ENCODE measurements at regions not wholly inside any gene's neighbourhood (a gene's known extent, or its start where the extent isn't known, plus 50 kb on each side); places are given as distances from the start of the nearest gene placed in this dataset.
"Not testable (repeated sequence)": the region's sequence is repeated elsewhere in the genome, so short reads cannot be mapped to it uniquely, and the experiment has no call there.

DNA sequence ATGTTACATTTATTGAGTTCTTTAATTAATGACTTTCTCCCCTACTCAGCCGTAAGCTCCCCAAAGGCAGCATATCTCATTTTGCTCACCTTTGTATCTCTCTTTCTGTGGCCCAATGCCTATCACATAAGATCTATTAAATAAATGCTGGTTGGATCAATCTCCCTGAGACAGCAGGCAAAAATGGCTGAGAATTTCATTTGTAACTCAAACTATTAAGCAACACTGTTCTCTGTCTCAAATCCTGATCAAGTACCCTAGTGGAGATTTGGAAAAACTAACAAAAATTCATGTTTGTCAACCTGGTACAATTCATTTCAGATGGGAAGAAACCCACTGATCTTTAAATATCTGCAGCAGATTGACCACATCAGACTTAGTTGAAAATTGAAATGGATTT, 127.4 kb downstream of the ZFAND4 start:
- Mint-ChIP-seq H3K27ac (no peak overlapping the region), H3K27me3 (no peaks in the 10 kb centered on the region), H3K4me3 (no peak overlapping the region), H3K4me1 (peaks cover 8 to 30% (median 19%) of the 10 kb centered on the region in 3 donors), H3K9me3 (peaks cover 0 to under 1% (median 0%) of the 10 kb centered on the region in 7 donors), H3K36me3 (peaks cover 10 to 14% of the 10 kb centered on the region in 2 donors)
- no peak for DNase-seq
- no peak for ATAC-seq (ENCODE audit: low read depth in 2 of 2)

- DNase-seq: no peak
- no peak for ATAC-seq (ENCODE audit: low read depth in 2 of 2)
- peaks cover 6% of the 10 kb centered on the region in 2 donors for H3K36me3 Mint-ChIP-seq
- H3K4me1 Mint-ChIP-seq: peaks cover 17 to 35% (median 23%) of the 10 kb centered on the region in 3 donors
- H3K27ac Mint-ChIP-seq: no peak overlapping the region
- H3K27me3 Mint-ChIP-seq: no peaks in the 10 kb centered on the region
- H3K4me3 Mint-ChIP-seq: no peak overlapping the region
- peaks cover 0 to 3% (median 0%) of the 10 kb centered on the region in 7 donors for H3K9me3 Mint-ChIP-seq
Measured at GRCh38 chr10:45544191-45544590, 128.4 kb downstream of the ZFAND4 start.

- not testable (repeated sequence) for H3K4me3 Mint-ChIP-seq; H3K9me3 Mint-ChIP-seq; ATAC-seq (ENCODE audit: low read depth in 2 of 2); H3K27ac Mint-ChIP-seq; DNase-seq; H3K27me3 Mint-ChIP-seq; H3K36me3 Mint-ChIP-seq
- H3K4me1 Mint-ChIP-seq: peaks cover 23 to 39% (median 32%) of the 10 kb centered on the region in 3 donors
Measured at GRCh38 chr10:45541032-45541431, 131.5 kb downstream of the ZFAND4 start.

GRCh38 chr10:45540589-45540988, 132.0 kb downstream of the ZFAND4 start:
- H3K27me3 Mint-ChIP-seq; H3K9me3 Mint-ChIP-seq; H3K27ac Mint-ChIP-seq; ATAC-seq (ENCODE audit: low read depth in 2 of 2); H3K4me3 Mint-ChIP-seq; H3K36me3 Mint-ChIP-seq; DNase-seq: not testable (repeated sequence)
- peaks cover 23 to 39% (median 32%) of the 10 kb centered on the region in 3 donors for H3K4me1 Mint-ChIP-seq

GRCh38 chr10:45539569-45539968, 133.0 kb downstream of the ZFAND4 start:
- Mint-ChIP-seq H3K4me1 (peaks cover 15 to 32% (median 31%) of the 10 kb centered on the region in 3 donors), H3K4me3 (peak overlapping the region in 2 of 8 donors; percentile 6 to 54)
- H3K27ac Mint-ChIP-seq; DNase-seq; H3K36me3 Mint-ChIP-seq; H3K9me3 Mint-ChIP-seq; ATAC-seq (ENCODE audit: low read depth in 2 of 2); H3K27me3 Mint-ChIP-seq: not testable (repeated sequence)

GRCh38 chr10:45534572-45534971, 138.0 kb downstream of the ZFAND4 start:
- no peaks in the 10 kb centered on the region for H3K27me3 Mint-ChIP-seq
- DNase-seq (no peak), ATAC-seq (ENCODE audit: low read depth in 2 of 2) (no peak)
- no peak overlapping the region for H3K4me3 Mint-ChIP-seq
- H3K27ac Mint-ChIP-seq: peak overlapping the region in 1 of 6 donors; percentile 31
- peaks cover 0 to 2% (median 0%) of the 10 kb centered on the region in 7 donors for H3K9me3 Mint-ChIP-seq
- H3K4me1 Mint-ChIP-seq: peaks cover 22 to 25% (median 24%) of the 10 kb centered on the region in 3 donors
- H3K36me3 Mint-ChIP-seq: peaks cover 13 to 15% of the 10 kb centered on the region in 2 donors

DNA sequence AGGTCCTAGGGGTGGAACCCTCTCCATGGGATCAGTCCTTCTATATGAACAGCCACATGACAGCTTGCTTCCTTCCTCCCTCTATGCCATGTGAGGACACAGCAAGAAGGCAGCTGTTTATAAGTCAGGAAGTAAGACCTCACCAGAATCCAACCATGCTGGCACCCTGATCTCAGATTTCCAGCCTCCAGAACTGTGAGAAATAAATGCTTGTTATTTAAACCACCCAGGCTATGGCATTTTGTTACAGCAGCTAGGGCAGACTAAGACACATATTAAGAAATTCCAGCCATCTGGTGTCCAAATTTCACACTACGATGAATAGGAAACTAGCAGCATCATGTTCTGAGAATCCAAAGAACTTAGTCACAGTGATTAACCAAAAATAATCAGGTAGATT, 140.1 kb downstream of the ZFAND4 start:
- Mint-ChIP-seq H3K27ac (peak overlapping the region in 2 of 6 donors; percentile 63 to 71), H3K4me1 (peaks cover 30 to 31% (median 30%) of the 10 kb centered on the region in 3 donors), H3K9me3 (peaks cover 0 to 2% (median 0%) of the 10 kb centered on the region in 7 donors), H3K4me3 (no peak overlapping the region), H3K27me3 (no peaks in the 10 kb centered on the region), H3K36me3 (peaks cover 20 to 25% of the 10 kb centered on the region in 2 donors)
- no peak for DNase-seq
- no peak for ATAC-seq (ENCODE audit: low read depth in 2 of 2)

DNA sequence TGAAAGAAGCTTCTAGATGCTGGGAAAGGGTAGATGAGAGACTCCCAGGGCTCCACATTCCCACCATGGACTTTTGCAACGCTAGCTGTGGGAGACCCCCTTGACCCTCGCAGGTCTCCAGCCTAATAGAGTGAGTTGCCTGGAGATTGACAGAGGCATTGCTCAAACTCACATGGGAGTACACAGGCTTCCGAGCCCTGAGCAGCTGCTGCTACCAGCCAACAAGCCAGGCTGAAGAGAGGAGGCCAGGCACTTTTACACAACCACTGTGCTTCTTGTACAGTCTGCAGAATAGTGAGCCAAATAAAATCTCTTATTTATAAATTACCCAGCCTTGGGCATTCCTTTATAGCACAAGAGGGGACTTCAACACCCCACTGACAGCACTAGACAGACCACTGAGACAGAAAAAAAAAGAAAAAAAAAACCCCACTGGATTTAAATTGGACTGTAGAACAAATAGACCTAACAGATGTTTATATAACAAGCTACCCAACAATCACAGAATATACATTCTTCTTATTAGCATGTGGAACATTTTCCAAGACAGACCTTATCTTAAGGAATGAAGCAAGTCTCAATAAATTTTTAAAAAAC, 146.2 kb downstream of the ZFAND4 start:
- Mint-ChIP-seq H3K27me3 (no peaks in the 10 kb centered on the region), H3K27ac (peak overlapping the region in 1 of 6 donors; percentile 37), H3K4me3 (no peak overlapping the region), H3K9me3 (peaks cover 0 to 2% (median 0%) of the 10 kb centered on the region in 7 donors), H3K4me1 (peaks cover 41 to 67% (median 48%) of the 10 kb centered on the region in 3 donors), H3K36me3 (peaks cover 28 to 36% of the 10 kb centered on the region in 2 donors)
- no peak for DNase-seq
- no peak for ATAC-seq (ENCODE audit: low read depth in 2 of 2)

- no peaks in the 10 kb centered on the region for H3K27me3 Mint-ChIP-seq
- no peak overlapping the region for H3K27ac Mint-ChIP-seq
- H3K4me3 Mint-ChIP-seq: no peak overlapping the region
Measured at GRCh38 chr10:45520476-45520875, 146.5 kb downstream of the ALOX5 start.

GRCh38 chr10:45518741-45519140, 144.7 kb downstream of the ALOX5 start:
- peak overlapping the region in 1 of 8 donors; percentile 35 for H3K4me3 Mint-ChIP-seq
- H3K36me3 Mint-ChIP-seq: peaks cover 0 to 13% of the 10 kb centered on the region in 2 donors
- no peaks in the 10 kb centered on the region for H3K9me3 Mint-ChIP-seq
- DNase-seq (no peak), ATAC-seq (ENCODE audit: low read depth in 2 of 2) (no peak)
- H3K27ac Mint-ChIP-seq: peak overlapping the region in 1 of 6 donors; percentile 37
- no peaks in the 10 kb centered on the region for H3K27me3 Mint-ChIP-seq
- H3K4me1 Mint-ChIP-seq: peaks cover 29 to 41% (median 29%) of the 10 kb centered on the region in 3 donors

More at GRCh38 chr10:45520476-45520875, 146.5 kb downstream of the ALOX5 start:
- ATAC-seq (ENCODE audit: low read depth in 2 of 2): no peak
- no peaks in the 10 kb centered on the region for H3K9me3 Mint-ChIP-seq
- H3K4me1 Mint-ChIP-seq: peaks cover 22 to 39% (median 24%) of the 10 kb centered on the region in 3 donors
- H3K36me3 Mint-ChIP-seq: peaks cover 8% of the 10 kb centered on the region in 2 donors
- no peak for DNase-seq

DNA sequence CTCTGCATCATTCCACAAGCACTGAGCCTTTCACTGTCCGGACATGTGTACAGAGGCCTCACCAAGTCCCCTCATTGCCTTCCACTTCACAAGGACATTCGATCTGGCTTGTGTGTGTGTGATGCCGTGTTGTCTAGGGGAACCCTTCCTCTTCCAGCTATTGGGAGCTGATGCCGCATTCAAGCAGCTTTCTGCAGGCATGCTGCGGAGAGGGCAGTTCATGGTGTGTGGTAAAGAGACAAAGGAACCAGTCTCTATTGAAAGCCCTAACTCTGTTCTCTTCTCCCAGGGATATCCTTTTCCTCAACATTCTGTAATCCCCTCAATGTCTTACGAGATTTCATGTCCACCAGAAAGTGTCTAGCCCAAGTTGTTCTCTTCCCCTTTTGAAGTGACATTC, 141.6 kb downstream of the ALOX5 start:
- no peak overlapping the region for H3K4me3 Mint-ChIP-seq
- peak overlapping the region; percentile 9 to 85 (median 40) for H3K27ac Mint-ChIP-seq
- no peaks in the 10 kb centered on the region for H3K27me3 Mint-ChIP-seq
- DNase-seq (no peak), ATAC-seq (ENCODE audit: low read depth in 2 of 2) (no peak)
- peaks cover 22 to 31% (median 22%) of the 10 kb centered on the region in 3 donors for H3K4me1 Mint-ChIP-seq
- no peaks in the 10 kb centered on the region for H3K9me3 Mint-ChIP-seq
- H3K36me3 Mint-ChIP-seq: peaks cover 0 to 13% of the 10 kb centered on the region in 2 donors

DNA sequence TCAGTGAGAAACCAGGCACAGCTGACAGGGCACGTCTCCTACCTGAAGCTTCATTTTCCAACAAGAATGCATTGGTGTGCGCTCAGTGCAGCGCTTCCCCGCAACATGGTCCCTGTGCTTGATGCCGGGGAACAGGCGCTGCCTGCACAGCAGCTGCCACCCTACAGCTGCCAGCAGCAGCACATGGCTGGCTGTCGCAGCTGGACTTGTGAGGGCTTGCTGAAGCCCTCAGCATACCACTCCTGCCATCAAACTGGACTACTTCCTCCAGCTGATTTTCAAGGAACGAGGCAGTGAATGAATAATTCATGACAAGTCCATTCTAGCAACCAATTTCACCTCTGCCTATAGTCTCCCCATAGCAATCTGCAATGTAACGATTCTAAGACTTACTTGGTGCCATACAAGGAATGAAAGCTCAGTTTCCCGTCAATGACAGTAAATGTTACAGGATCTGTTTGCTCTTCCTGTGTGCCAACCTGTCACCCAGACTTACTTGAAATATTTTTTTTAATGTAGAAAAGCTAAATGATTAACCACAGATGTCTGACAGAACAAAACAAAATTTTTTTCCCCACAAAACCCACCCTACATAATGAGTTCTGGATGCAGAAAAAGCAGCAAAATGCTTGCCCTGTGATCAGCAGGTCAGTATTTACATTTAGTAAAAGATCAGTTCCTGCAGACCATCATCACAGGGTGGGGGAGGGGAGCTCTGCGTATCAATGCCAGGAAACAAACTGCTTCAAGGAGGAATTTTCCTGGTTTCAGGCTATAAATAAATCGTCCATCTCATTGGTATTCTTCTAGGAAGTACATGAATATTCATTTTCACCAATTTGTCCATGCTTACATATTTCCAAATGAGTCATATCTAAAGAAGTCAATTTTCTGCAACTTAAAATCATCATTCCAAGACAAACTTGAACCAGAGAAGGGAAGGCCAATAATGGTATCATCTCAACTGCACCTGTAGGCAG, 140.6 kb downstream of the ALOX5 start:
- no peak for DNase-seq
- H3K27ac Mint-ChIP-seq: peak overlapping the region in 2 of 6 donors; percentile 15 to 67
- ATAC-seq (ENCODE audit: low read depth in 2 of 2): no peak
- H3K27me3 Mint-ChIP-seq: no peaks in the 10 kb centered on the region
- H3K4me3 Mint-ChIP-seq: no peak overlapping the region
- peaks cover 20 to 31% (median 27%) of the 10 kb centered on the region in 3 donors for H3K4me1 Mint-ChIP-seq
- H3K36me3 Mint-ChIP-seq: peaks cover 0 to 13% of the 10 kb centered on the region in 2 donors
- H3K9me3 Mint-ChIP-seq: no peaks in the 10 kb centered on the region

DNA sequence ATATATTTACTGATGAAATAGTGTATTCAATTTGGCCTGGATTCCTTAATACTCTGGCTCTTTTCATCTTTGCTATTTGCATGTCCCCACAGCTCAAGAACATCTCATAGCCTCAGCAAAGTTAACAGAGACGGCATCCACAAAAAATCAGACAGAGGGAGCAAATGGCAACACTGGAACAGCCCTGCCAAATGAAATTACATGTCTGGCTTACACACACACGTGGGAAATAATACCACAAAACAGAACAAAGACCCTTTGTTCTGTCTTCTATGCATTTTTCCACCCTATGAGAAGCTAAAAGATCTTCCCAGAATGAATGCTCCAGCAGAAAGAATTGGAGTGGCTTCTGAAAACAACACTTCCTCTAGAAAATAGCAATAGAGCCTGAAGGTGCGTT, 139.5 kb downstream of the ALOX5 start:
- Mint-ChIP-seq H3K27me3 (no peaks in the 10 kb centered on the region), H3K27ac (no peak overlapping the region), H3K4me3 (no peak overlapping the region), H3K9me3 (no peaks in the 10 kb centered on the region), H3K4me1 (peaks cover 18 to 31% (median 27%) of the 10 kb centered on the region in 3 donors), H3K36me3 (peaks cover 0 to 13% of the 10 kb centered on the region in 2 donors)
- no peak for DNase-seq
- no peak for ATAC-seq (ENCODE audit: low read depth in 2 of 2)
